WERI-Rb-1 (cell line): ENCODE measurements at regions not wholly inside any gene's neighbourhood (a gene's known extent, or its start where the extent isn't known, plus 50 kb on each side); places are given as distances from the start of the nearest gene placed in this dataset.

Source experiments
- DNase-seq: peaks from one replicate; pipeline ENCODE4 v3.0.0-alpha.2; 2020
- H3K27ac ChIP-seq: fragments of 250-450 bp; sonication (Bioruptor Pico); 2 replicates; pipeline ENCODE4 v1.5.1; 2020; ENCODE audit warnings: mild to moderate bottlenecking, moderate library complexity
- H3K27me3 ChIP-seq: fragments of 250-450 bp; sonication (Bioruptor Pico); 2 replicates; pipeline ENCODE4 v1.5.1; 2021; ENCODE audit warnings: mild to moderate bottlenecking, low read depth, moderate library complexity; ENCODE audit not compliant: insufficient read depth, severe bottlenecking
- H3K36me3 ChIP-seq: fragments of 250-450 bp; sonication (Bioruptor Pico); 2 replicates; pipeline ENCODE4 v1.5.1; 2020; ENCODE audit warnings: mild to moderate bottlenecking, moderate library complexity
- H3K4me3 ChIP-seq: 2 replicates; pipeline ENCODE4 v1.5.1; 2011; ENCODE audit warnings: low read depth, mild to moderate bottlenecking, control low read depth, low read length
- H3K9me3 ChIP-seq: fragments of 250-450 bp; sonication (Bioruptor Pico); 2 replicates; pipeline ENCODE4 v1.5.1; 2021; ENCODE audit warnings: mild to moderate bottlenecking, moderate library complexity; ENCODE audit not compliant: severe bottlenecking
- CTCF ChIP-seq: IDR thresholded peaks from 2 replicates; pipeline ENCODE4 v1.5.1; 2011; ENCODE audit warnings: low read depth, mild to moderate bottlenecking, control low read depth, inconsistent platforms, low read length

GRCh38 chr10:130230036-130230435, 93.8 kb downstream of the GLRX3 start:
- Histone ChIP-seq H3K27ac (no peak overlapping the region), H3K9me3 (peaks cover 10% of the 10 kb centered on the region), H3K36me3 (no peaks in the 10 kb centered on the region), H3K27me3 (no peaks in the 10 kb centered on the region), H3K4me3 (no peak overlapping the region)
- no peak for TF ChIP-seq CTCF
- DNase-seq: no peak

- H3K4me3 ChIP-seq: no peak overlapping the region
- peaks cover 10% of the 10 kb centered on the region for H3K9me3 ChIP-seq
- no peaks in the 10 kb centered on the region for H3K36me3 ChIP-seq
- TF ChIP-seq CTCF: no peak
- DNase-seq: no peak
- H3K27ac ChIP-seq: no peak overlapping the region
- no peaks in the 10 kb centered on the region for H3K27me3 ChIP-seq
Observed at GRCh38 chr10:130230611-130231010, 94.4 kb downstream of the GLRX3 start.

- Histone ChIP-seq H3K9me3 (peaks cover 10% of the 10 kb centered on the region), H3K27me3 (no peaks in the 10 kb centered on the region), H3K27ac (no peak overlapping the region), H3K36me3 (no peaks in the 10 kb centered on the region), H3K4me3 (no peak overlapping the region)
- no peak for TF ChIP-seq CTCF
- DNase-seq: no peak
Observed at GRCh38 chr10:130231251-130231741, 95.1 kb downstream of the GLRX3 start.

GRCh38 chr10:130232166-130233034, 96.2 kb downstream of the GLRX3 start:
- H3K9me3 ChIP-seq: peaks cover 10% of the 10 kb centered on the region
- no peaks in the 10 kb centered on the region for H3K36me3 ChIP-seq
- no peak overlapping the region for H3K27ac ChIP-seq
- DNase-seq: no peak
- no peak for TF ChIP-seq CTCF
- no peak overlapping the region for H3K4me3 ChIP-seq
- no peaks in the 10 kb centered on the region for H3K27me3 ChIP-seq

- H3K9me3 ChIP-seq: peaks cover 6% of the 10 kb centered on the region
- no peaks in the 10 kb centered on the region for H3K27me3 ChIP-seq
- no peak for TF ChIP-seq CTCF
- no peak overlapping the region for H3K27ac ChIP-seq
- no peak for DNase-seq
- no peaks in the 10 kb centered on the region for H3K36me3 ChIP-seq
- no peak overlapping the region for H3K4me3 ChIP-seq
Observed at GRCh38 chr10:130233035-130233360, 96.8 kb downstream of the GLRX3 start.
